ACHN (cell line): ENCODE measurements at regions not wholly inside any gene's neighbourhood (a gene's known extent, or its start where the extent isn't known, plus 50 kb on each side); places are given as distances from the start of the nearest gene placed in this dataset.

Source experiments
- DNase-seq: peaks from one replicate; pipeline ENCODE4 v3.0.0-alpha.2; 2015
- in situ Hi-C: cut with HindIII; loops from 2 replicates; pipeline ENCODE4 v1.10.0; 2017; ENCODE audit warnings: low sequenced_read_pairs, low pct_ligation_motif_present, low pct_unique_long_range_greater_than_20kb

DNA sequence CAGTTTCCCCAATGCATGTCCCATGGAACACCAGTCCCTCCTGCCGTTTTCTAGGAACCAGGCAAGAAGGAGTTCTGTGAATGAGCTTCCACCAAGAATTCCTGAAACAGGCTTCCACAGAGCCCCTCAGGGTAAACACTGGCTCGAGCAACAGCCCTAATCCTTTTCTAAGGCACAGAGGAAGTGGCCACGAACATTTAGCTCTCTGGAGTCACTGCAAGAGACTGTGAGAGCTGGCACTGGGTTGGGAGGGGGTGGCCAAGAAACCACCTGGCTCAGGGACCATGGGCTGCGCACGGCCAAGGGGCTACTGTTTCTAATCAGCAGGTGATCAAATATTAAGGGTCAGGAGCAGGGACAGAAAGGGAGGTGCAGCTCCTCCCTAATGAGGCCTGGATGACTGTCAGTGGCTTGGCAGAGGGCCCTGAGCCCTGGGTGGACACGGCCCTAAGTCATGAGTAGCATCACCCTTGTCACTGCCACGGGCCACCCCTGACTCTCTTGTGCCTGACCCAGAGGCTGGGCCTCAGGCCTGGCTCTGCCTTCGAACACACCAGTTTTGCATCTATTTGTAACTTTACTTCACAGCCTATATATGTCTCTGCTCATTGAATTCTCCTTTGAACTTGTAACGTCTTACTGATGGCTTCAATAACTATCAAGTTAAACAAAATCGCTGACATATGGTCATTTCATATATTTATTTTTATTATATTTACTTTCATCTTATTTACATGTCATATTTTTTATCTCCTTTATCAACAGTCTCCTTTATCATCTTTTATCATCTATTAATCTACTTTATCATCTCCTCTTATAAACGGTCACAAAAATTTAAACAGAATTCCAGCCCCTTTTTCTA lies 154.0 kb downstream of the DICER1 start:
- DNase-seq: no peak
- in situ Hi-C loops: no loop called here

DNA sequence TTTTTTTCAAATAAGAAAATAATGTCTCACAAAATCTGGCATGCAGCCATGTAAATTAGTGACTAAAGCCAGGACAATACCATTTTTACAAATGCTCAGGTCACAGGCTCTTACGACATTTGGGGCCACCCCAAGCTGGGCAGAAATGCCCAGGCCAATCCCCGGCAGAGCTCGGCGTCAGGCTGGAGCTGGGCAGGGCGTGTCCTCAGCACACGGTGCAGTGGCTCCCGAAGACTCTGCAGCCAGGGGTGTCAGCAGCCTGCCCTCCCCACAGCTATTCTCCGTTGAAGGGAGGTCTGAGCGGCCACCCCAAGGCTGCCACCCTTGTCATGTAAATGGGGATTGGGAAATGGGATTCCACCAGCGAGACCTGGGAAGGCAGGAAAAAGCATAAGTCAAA lies 158.6 kb downstream of the DICER1 start:
- in situ Hi-C loops: no loop called here
- no peak for DNase-seq

DNA sequence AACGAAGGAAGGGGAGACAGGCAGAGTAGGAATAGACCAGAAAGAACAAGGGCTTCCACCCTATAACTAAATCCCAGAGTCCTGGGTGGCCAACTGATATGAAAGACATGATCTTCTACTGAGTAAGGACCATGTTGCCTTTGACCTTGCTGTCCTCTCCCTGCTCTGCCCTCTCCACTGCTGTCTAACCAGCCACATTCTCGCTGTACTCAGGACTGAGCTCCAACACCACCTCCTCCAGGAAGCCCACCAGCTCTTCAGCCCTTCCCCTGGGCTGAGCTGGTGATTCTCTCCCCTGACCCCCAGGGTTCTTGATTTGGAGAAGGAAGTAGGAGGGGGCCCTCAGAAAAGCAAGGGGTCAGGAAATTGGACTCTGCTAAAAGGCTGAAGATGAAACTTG lies 159.2 kb downstream of the DICER1 start:
- no peak for DNase-seq
- in situ Hi-C loops: no loop called here

DNA sequence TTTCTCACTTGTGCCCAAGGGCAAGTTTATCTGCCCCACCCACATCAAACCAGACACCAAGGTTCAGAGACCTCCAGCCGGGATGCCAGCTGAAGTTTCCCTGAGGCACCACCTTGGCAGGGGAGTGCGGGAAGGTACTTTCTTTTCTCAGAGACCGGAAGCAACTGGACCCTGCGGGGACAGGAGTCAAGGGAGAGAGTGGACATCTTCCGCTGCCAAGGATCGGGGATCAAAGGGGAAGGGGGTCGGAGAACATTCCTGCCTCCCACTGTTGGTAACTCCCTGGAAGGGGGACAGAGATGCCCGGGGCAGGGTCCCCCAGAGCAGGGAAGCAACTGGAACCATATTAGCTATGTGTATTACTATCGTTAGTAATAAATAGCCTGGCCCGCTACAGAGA lies 161.8 kb downstream of the DICER1 start:
- in situ Hi-C loops: no loop called here
- DNase-seq: no peak

DNA sequence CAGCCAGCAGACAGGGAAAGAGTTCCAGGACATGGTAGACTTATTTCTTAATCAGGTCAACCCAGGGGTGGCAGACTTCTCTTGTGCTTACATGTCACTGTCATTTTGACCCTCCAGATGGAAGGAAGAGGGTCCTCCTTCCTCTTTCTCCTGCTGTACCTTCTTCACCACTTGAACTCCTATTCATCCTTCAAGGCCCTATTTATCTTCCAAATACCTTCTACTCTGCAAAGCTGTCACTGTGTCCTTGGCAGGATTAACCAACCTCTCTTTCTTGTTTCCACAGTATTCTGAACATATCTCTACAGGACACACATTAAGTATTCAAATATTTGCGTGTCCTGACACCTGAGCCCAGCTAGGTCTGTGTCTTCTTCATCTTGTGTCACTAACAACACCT lies 163.1 kb downstream of the DICER1 start:
- DNase-seq: no peak
- in situ Hi-C loops: no loop called here

DNA sequence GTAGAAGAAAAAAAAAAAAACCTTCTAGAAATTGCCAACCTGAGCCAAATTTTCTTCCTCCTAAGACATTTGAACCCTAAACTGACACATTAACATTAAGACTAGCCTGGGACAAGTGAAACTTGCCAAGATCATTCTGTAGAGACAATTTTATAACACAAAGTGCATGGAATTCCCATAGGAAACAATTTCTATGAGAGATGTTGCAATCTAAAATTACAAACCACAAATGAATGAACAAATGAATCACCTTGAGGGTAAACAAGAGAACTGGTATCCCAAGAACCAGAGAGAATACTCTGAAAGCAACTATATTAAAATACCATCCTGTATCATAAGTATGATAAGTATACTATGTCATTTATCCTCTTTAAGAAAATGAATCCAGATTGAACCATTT lies 165.3 kb downstream of the DICER1 start:
- in situ Hi-C loops: no loop called here
- DNase-seq: no peak

DNA sequence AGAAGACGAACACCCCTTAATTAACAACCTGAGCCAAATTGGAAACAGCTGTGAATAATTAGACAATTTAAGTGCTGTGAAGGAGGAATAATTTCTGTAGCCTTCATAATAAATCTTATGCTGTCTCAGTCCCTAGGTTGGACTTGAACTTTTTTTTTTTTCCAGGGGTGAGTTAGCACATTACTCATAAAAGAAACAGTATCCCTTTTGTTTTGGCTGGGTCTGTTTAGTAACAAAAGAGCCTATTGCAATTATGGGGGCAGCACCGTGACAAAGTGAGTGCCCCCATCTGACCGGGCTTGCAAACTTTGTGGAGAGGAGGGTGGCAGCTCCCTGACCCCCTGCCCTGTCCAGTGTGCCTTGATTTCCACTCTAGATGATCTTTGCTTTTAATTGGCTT lies 167.4 kb downstream of the DICER1 start:
- in situ Hi-C loops: no loop called here
- DNase-seq: no peak

DNA sequence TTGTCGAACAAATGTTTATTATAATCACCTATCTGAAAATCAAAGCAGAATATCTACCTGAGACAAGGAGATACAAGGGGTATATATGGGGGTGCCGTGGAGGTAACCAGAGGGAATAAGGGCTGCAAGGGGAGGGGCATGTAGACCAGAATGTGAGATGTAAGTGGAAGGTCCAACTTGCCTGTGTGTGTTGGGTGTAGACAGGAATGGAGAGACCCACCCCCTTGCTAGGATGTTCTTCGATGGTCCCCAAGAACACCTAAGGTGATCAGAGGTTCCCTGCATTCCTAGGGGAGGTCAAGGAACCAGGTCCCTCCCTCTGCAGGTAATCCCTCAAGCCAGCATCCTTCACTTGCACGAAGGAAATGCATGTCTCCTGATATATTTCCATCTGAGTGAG lies 167.9 kb downstream of the DICER1 start:
- in situ Hi-C loops: no loop called here
- no peak for DNase-seq

DNA sequence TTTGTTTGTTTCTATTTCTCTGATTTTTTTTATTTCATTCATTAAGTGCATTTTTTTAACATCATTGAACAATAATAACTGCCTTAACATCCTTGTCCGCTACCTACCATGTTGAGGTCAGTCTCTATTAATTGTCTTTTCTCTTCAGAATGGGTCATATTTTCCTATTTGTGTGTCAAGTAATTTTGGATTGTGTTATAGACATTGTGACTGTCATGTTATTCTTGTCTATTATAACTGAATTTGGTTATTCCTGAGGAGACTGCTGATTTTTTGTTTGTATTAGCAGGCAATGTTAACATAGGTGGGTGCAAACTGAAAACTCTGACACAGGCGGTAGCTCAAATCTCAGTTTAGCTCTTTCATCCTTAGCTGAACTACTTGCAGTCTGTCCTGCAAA lies 169.9 kb downstream of the DICER1 start:
- in situ Hi-C loops: no loop called here

DNA sequence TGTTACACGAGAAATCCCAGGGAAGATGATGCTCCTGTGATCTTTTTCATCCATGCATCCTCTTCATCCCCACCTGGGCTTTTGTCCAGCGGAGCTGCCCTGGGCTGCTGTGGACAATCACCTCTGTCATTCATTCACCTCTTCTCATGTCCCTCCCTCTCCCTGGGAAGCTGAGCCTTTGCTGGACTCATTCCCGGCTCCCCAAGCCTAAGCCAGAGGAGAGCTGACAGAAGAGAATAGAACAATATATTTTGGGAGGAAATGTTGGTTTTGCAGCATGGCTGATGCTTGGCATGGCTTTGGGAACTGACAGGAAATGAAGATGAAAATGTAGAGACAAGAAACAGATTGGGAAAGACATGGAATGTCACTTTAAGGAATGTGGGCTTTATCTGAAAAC lies 177.4 kb downstream of the DICER1 start:
- DNase-seq: no peak
- in situ Hi-C loops: no loop called here

More for the DNA sequence above, 169.9 kb downstream of the DICER1 start:
- no peak for DNase-seq

DNA sequence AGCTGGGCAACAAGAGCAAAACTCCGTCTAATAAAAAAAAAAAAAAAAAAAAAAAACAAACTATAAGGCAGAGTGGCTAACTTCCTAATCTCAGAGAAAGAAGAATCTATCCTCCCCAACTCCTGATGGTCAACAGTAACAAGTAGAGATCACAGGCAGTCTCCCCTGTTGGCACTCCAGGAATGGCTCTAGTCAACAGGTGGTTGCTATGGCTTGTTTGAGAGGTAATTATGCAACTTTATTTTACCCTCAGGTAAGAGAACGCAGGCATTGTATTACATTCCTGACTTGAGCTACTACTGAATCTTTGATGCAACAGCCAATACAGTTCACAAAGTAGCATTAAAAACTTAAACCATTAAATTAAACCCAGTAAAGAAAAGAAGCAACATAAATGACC lies 180.3 kb downstream of the DICER1 start:
- in situ Hi-C loops: no loop called here

DNA sequence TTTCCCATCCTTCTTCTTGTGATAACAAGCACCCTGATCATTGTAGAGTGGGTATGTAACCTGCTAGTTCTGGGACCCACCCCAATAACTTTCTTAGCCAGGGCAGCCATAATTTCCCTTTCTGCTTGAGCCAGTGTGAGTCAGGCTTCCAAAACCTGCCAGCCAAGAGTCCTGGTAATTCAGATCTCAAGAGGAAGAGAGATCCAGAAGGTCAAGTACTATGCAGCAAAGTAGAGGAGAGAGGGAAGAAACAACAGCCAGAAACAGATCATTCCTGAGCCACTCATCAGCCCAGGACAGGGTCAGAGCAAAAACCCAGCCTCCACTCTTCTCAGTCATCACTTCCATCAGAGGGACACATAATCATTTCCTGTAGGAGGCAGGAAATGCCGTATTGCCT lies 182.0 kb downstream of the DICER1 start:
- in situ Hi-C loops: no loop called here

More for the DNA sequence above, 180.3 kb downstream of the DICER1 start:
- DNase-seq: no peak

DNA sequence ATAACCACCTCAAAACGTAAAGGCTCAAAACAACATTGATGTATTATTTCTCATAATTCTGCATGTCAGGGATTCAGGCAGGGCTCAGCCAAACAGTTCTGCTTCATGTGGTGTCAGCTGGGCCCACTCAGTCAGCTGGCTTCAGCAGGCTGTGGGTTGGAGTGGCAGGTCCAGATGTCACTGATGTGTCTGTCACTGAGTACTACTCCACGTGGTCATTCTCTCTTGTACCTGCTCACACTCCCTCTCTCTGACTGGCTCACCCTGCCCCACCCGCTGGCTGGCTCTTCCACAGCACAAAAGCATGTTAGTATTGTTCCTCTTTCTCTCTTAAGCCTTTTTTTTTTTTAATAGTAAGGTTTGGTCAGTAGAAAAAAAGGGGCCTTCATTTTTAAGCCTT lies 182.4 kb downstream of the DICER1 start:
- in situ Hi-C loops: no loop called here
- DNase-seq: no peak

More for the DNA sequence above, 182.0 kb downstream of the DICER1 start:
- DNase-seq: no peak

DNA sequence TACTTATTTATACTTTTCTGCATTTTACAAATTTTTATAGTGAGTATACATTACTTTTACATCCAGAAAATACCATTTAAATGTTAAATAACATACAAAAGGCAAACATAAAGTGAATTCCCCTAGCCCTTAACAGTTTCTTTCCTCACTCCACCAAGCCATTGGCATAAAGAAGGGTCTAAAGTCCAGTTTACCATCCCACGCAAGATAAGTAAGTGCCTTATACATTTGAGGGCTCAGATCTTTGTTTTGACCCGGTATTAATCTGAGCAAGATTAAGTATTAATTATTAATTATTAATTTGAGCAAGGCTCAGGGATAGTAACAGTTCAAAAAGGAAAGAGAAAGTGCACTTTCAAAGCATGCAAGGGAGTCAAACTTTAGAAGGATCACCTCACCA lies 182.9 kb downstream of the DICER1 start:
- in situ Hi-C loops: no loop called here
- DNase-seq: no peak

DNA sequence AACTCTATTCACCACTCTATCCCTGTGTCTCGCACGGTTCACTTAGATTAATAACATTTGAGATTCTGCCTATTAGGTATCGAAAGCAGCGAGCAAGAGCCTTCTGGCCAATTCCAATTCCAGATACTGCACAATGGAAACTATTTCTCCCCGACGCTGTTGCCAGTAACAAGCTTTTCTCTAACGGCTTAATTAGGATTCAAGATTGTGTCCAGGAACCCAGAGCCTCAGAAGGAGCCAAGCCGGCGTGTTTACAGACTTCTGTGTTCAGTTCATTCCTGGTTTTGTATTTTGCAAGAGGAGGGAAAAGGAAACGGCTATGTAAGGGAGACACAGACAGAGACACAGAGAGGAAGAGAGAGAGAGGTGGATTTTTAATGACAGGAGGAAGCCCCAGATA lies 185.6 kb downstream of the DICER1 start:
- no peak for DNase-seq
- in situ Hi-C loops: no loop called here

DNA sequence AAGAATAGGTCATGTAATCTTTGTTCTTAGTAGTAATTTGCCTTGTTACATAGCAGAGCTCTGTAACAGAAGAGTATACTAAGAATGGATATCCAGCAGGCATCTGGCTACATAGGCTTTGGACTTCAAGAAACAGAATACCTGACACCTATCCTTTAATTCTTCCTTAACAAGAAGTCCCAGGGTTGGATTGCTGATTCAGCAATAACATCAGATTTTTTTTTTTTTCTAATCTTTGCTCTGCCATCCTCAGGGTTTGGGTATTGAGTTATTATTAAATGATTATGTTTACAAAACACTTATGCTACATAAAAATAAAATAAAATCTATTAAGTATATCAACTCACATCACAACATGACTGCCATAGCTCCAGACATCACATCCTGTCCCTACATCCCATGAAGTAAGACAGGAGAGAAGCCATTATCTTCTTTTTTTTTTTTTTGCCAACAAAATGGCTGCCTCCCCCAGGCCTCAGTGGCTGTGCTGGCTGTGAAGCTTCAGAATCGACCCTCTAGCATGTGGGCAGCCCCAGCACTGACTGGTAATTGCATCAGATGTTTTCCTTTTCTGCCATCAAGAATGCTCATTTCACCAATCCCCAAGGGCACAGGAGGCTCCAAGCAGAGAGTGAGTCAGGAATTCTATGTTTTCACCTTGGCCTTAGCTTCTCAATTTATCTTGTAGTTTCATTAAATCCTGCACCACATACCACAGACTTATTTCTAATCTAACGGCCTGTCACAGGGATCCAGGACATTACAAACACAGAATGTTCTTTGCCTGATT lies 186.2 kb downstream of the DICER1 start:
- no peak for DNase-seq
- in situ Hi-C loops: no loop called here

DNA sequence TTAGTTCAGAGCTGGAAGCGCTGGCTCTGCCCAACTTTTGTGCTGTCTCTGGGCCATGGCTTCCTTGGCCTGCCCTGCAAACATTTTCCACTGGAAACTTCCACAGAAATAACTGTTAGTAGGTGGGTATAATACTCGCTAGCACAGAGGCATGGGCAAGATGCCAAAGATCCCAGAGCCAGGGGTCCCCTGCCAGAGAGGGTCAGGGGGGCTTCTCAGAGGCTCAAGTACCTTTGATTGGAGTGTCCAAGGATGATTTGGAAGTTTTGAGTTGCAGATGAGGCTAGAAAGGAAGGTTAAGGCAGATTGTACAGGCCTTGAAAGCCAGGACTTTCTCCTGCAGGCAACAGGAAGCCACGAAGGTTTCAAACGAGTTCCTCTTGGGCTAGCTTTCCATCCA lies 187.6 kb downstream of the DICER1 start:
- in situ Hi-C loops: no loop called here
- DNase-seq: no peak

DNA sequence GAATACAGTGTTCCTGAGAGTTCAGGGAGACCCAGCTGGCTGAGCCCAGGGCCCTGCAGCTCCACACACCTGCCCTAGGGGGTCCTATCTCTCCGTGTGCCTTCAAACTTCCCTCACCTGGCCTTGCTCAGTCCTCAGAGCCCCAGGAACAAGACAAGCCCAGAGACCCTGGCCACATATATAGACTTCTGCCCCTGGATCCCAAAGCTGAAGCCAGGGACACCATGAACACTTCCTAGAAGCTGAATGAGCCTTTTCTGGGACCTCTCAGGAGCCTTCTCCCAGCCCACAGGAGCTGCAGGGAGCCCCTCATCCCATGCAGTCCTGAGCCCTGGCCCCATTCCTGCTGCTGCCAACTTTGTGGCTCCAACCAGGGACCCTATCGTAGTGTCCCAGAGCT lies 190.5 kb downstream of the DICER1 start:
- in situ Hi-C loops: no loop called here
- no peak for DNase-seq

DNA sequence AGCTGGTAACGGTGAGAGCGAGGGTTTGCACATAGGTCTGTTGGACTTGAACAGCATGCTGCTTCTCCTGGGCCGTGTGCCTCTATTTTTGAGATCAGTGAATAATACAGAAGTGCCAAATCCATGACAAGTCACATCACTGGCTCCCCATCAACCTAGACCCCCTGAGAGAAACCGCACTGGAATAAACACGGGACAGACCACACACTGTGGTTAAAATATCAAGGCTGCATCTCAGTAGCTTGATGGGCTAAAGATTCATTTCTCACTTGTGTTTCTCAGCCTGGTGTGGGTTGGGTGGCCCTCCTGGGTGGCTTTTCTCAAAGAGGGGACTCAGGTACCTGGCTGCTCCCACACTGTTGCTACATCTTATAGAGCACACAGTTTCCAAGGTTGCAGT lies 191.0 kb downstream of the DICER1 start:
- no peak for DNase-seq
- in situ Hi-C loops: no loop called here
